HT-29 (cell line): ENCODE measurements at regions not wholly inside any gene's neighbourhood (a gene's known extent, or its start where the extent isn't known, plus 50 kb on each side); places are given as distances from the start of the nearest gene placed in this dataset.

Experiments used
- DNase-seq: peaks from one replicate; pipeline ENCODE4 v3.0.0-alpha.2; 2015; ENCODE audit warnings: low spot score

DNA sequence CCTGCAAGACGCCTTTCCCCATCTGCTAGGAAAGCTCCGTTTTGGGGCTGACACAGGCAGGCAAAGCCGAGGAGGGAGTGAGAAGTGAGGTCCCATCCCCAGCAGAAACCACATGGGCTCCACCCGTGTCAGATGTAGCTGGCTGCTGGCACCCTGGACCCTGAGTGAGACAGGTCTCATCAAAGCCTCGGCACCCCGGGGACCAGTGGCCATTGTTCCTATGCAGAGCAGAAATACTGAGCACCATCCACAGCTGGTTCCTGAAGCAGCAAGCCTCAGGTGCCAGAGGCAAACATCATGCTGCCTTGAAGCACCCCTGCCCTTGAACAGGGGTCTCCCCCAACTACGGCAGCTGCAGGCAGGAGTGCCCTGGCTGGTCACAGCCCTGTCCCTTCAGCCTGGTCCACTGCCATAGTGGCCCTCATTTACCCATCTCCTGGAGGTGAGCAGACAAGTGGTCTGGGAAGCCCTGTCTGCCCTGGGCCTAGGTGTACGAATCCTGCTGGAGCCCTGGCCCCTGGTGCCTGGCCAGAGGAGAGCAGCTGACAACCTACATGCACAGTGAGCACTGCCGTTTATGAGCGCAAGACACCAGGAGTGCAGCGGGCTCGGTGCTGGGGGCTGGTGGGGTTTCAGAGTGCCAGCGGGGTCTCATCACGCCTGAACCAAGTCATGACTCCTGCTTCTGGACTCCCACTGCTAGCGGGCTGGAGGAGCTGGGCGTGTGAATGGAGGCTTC lies 289.8 kb upstream of the RTL1 start:
- DNase-seq = no peak

DNA sequence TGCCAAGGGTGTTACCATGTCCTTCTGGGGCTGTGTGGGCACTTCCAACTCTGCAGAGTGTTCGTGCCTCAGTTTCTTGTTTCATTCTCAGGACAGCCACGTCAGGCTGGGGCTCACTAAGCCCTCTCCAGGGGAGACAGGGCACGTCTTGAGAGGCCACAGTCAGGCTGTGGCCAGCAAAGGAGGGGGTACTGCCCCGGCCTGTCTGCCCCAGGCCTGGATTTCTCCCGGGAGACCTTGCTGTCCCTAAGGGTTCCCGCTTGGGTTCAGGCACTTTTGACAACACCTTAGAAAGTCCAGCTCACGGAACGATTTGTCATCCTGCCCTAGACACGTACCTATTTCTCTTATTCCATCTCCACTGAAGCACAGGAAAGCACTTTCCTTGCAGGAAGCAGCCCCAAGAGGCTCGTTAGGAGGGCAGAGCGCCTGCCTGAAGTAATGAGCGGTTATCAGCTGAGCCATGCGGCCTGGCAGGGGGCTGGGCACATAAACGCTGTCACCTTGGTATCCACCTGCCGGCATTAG lies 290.4 kb upstream of the RTL1 start:
- DNase-seq = no peak

DNA sequence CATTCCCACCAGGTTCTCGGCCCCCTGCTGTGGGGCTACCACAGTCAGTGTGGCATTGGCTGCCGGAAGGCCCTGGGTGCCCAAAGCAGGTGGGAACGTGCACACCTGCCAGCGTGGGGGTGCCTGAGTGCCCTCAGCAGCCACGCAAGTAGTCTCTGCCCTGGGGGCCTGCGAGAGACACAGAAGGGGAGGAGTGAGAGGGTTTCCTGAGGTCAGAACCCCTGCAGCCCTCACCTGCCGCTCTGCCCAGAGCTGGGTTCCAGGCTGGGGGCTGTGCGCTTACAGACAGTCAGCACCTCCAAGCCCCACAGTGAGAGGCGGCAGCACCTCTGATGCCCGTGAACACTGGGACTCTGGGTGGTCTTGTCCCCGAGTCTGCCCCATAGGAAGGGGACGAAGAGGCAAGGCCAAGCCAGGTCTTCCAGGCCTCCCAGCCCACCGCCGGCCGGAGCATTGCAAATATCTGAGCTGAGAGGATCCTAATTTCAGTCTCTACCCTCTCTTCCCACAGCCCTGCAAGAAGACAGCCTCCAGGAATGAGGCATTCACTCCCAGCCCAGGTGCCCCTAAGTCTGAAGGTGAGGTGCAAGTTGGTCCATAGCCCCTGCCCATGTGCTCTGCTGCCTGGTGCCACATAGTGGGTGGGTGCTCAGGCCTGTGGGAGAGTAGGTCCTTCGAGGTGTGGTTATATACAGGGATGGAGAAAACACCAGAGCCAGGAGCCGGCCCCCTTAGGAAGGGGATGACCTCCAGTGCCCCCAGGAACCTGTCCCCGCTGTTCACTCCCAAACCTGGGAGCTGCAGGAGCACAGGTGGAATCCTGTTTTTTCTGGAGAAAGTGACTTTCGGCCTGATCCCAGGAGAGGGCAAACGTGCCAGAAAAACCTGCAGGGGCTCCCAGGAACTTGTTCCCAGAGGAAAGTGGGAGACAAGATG lies 291.1 kb upstream of the RTL1 start:
- no peak for DNase-seq

DNA sequence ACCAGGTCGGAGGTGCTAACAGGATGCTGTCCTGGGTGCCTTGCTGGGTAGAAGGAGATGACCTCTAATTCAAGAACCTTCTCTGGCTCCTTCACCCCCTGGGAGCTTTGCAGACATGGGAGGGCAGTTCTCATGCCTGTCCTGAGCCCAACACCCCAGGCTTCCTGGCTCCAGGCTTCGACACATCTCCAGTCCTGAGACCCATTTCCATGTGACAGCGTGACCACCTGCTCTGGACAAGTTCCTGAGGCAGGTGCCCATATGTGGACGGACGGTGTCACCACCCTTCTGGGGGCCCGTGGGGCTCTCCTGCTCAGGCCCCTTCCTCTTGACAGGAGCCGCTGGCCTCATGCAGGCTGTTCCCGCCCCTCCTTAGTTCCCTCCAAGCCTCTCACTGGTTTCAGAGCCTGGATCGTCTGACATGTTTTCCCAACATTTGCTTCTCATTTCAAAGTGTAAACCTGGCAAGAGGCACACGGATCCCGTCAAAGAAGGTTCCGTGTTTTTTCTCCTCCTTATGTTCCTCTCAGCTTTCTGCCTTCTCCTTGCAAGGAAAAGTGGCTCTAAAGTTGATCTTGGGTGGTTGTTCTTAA lies 291.9 kb upstream of the RTL1 start:
- DNase-seq = no peak

DNA sequence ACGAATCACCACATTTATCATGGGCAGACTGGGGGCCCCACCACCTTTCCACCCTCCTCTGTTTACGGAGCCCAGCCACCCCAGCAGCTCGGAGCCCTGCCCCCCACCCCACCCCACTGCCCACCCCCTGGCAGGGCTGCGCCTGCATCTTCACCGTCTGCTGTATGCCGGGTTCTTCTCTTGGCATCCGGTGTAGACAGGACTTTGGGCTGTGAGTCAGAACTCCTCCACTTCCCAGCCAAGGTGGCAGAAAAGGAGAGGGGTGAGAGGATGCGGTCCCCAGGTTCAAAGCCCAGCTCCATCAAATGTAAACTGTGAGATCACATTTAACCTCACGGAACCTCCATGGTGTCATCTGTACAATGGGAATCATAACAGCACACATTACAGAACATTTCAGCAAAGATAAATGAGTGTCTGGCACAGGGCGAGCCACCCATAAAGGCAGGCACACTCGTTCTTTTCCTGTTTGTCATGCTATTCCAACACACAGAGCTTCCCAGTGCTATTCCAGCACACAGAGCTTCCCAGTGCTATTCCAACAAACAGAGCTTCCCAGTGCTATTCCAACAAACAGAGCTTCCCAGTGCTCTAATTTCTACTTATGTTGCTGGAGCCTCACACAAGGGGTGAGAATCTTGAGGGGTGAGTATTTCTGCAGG lies 292.7 kb upstream of the RTL1 start:
- no peak for DNase-seq

DNA sequence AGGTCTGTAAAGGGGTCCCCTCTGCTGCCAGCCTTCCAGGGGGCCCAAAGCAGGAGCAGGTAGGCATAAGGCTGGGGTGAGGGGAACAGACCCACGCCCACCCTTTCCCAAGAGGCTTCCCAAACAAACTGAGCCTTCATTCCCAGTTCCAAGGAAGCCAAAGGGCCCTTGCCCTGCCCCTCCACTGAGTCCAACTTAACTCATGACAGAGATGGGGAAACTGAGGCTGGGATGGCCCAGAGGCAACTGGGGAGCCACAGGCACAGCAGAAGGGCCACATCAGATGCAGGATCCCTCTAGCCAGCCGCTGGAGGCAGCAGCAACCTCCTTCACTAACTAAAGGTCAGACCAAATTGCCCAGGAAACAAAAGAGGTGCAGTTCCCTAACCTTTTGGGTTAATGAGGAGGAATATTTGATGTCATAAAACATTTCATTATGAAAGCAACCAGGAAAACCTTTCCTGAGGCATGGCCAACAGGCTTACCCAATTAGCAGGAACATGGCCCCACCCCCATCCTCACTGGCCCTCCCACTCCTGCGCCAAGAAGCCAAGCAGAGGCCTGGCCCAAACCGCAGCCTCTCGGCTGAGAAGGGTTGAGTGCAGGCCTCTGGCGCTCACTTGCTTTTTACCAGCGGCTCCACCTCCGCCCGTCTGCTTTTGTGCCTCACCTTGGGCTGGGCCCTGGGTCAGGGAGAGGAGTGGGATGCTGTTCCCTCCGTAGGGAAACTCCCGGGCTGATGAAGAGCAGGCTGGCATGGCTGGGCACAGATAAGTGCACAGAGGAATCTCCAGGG lies 293.5 kb upstream of the RTL1 start:
- DNase-seq = no peak

DNA sequence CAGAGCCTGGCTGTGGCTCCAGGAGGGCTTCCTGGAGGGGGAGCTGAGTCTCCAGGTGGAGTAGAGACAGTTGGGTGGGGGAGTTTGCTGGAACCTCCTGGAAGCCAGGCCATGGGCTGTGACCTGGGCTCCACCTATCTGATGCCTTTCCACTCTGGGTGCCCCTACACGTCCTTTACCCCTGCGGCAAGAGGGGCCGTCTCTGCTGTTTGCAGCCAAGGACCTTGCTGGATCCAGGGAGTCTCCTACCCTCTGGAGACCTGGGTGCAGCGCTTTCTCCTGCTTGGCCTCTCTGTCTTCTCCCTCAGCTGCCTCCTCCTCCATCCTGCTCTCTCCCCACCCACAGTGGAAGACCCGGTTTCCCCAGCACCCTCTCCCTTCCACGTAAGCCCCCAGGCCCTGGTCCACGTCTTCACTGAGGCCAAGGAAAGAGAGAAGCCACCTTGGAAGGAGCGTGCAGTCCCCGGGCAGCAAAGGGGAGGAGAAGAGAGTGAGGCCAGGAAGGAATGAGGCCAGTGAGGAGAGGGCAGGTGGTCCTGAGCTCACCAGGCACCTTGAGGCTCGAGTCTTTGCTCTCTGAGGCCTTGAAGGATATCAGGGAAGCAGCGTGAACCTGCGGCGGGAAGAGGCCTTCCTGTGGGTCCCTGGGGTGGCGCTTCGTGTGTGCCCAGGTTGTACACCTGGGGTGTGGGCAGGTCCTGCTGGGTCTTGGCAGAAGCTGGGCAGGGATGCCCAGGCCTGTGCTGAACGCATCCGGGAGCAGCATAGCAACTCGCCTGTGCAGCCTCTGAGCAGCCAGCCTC lies 294.3 kb upstream of the RTL1 start:
- no peak for DNase-seq

DNA sequence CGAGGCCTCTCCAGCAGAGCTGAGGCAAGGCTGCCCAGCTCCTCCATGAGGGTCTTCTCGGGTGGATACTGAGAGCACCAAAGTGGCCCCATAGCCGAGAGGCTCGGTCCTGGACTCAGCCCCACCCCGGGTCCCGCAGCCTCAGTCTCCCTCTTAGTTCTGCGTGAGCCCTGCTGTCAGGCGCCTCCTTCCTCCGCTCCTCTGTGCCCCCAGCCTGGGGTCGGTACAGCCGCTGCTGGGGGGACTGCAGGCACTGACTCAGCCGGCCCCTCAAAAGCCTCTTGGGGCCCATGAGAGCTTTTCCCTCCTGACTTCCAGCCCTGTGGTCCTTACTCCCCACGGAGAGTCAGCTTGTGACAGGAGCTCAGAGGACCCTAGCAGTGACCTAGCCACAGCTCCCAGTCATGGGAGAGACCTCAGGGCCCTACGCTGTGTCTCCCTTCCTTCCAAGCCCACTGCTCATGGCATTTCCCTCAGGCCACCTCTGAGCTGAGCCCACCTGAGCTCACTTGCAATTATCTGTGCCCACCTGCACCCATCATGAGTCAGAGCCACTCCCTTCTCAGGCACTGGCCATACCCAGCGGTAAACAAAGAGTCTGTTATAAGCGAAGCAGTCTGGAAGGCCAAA lies 295.0 kb upstream of the RTL1 start:
- DNase-seq = no peak

DNA sequence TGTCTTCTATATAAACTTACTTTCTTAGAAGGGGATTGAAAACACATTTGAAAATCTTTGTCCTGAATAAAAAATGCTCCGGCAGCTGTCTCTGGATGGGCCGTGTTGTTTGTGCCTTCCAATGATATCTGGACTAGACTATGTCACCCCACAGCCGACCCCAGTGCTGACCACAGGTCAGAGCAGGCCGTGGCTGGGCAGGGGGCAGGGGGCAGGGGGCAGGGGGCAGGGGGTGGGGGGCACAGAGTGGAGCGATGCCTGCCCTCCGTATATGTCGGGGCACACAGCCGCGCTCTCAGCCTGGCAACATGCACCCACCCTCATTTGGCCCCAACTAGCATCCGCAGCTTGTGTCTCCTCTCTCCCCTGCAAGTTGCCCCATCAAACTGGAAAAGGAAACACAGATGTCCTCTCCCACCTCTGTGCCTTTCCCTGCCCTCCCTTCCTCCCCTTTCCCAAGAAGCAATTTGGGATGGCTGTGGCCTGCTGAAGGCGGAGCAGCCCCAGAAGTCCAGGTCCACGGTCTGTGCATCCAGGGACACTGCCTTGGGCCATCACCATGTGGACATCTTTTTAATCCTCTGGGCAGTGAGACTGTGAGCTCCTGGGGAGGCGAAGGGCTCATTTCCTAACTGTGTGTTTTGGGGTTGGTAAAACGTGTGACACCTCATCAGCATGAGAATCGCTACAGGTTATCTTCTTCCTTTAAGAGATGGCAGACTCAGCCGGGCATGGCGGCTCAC lies 295.7 kb upstream of the RTL1 start:
- no peak for DNase-seq

DNA sequence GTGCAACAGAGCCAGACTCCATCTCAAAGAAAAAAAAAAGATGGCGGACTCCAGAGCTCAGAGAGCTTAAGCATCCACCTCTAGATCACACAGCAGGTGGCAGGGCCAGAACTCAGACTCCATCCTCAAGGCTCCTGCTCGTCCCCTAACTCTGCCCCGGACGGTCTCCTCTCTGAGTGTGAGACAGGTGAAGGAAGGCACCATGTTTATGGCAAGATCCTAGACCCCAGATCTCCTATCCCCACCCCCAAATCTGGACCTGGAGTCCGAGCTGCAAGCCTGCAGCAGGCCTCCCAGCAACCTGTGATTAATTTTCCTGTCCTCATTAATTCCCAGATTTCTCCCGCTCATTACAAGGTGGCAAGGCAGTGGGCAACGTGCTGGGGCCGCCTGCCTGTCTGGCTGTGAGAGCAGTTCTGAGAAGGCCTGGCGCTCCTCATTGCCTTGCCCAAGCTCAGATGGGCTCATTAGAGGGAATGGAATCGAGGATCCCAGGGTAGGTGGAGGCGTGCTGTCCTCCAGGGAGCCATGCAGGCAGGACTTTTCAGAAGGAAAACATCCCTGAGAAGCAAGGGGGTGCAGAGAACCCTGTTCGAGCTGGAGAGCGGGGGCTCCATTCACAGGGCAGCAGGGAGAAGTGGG lies 296.6 kb upstream of the RTL1 start:
- DNase-seq = no peak

DNA sequence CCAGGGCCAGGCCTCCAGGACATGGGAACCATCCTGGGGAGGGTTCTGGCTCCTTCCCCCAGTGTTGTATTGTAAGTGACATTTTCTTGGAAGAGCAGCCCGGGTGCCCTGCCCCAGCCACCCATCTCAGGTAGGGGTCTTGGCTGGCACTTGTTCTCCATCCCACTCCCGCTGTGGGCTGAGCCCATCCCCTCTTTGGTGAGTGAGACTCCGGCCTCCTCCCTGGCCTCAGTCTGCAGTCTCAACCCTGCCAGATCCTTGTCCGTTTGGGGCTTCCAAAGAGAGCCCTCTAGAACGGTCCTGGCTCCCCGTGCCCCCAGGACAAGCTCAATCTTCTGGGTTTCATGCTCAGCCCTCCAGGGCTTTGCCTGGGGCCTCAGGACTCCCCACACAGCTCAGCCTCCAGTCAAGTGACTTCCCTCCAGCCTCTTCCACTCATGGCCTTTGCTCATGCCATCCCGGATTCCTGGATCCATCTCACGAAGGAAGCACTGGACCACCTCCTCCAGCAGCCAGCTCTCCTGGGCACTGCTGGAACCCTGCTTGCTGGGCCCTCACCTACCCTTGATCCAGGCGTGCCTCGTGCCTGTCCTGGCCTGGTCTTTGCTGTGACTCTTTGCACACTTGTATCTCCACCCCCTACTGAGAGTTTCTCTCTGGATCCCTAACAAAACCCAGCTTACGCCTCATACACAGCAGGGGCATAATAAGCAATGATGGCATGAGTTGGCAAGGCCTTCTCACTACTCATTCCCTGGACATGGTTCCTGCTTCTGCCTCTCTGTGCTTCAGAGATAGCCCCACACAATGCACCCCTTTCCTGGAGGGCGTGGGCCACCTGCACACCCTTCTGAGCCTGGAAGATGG lies 297.4 kb upstream of the RTL1 start:
- DNase-seq = no peak

DNA sequence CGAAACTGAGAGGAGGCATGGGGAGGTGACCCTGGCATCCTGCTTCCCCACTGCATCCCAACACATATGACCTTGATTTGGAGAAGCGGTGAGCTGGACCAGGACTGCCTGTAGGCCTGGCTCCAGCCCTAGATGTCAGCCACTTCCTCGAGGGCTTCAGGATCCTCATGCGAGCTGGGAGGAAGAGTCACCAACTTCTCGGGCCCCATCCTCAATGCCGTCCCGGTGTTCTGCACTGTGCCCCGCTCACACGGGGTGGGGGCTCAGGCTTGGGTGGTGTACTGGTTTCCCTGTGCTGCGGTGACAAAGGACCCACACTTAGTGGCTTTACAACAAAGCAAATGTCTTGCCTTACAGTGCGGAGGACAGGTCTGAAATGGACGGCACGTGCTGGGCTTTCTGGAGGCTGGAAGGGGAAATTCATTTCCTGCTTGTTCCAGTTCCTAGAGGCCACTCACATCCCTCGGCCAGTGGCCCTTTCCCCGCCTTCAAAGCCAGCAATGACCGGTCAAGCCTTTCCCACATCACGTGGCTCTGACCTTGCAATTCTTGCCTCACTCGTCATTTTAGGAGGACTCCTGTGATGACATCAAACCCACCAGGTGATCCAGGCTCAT lies 298.1 kb upstream of the RTL1 start:
- DNase-seq = no peak

DNA sequence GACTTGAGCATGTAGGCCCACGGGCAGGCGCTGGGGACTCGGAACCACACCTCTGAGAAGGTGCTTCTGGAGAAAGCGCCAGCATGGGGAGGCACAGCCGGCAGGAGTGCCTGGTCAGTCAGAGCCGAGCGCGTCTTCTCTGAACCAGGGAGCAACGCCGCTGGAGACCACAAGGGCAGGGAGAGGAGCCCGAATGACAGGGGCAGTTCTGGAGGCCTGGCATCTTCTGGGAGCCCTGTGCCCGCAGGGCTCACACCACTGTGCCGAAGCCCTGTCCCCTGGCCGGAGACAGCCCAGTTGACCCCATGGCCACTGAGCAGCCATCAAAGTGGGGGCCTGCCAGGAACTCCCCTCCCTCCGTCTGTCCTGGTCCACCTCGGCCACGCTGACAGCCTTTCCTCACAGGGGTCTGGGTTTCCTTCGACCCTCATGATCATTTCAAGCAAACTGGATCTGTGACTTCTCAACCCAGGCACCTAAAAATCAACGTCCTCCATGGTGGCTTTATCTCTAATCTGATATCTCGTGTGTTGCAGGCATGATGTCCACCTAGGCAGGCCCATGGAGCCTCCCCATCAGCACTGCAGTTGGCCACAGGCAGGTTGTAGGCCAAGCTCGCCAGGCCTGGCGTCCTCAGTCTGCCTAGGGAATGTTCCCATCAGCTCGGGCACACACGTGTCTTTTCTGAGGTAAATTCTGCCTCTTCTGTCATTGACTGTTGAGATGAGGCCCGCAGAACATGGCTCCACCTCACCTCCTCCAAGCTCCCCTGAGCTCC lies 299.3 kb upstream of the RTL1 start:
- no peak for DNase-seq

DNA sequence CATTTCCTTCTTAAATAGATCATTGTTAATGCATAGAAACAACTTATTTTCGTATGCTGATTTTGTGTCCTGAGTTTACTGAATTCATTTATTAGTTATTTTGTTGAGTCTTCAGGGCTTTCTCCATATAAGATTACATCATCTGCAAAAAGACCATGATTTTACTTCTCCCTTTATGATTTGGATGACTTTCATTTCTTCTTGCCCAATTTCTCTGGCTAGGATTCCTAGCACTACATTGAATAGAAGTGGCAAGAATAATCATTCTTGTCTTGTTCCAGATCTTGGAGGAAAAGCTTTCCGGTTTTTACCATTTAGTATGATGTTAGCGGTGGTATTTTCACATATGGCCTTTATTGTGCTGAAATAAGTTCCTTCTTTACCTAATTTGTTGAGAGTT lies 303.0 kb upstream of the RTL1 start:
- DNase-seq = no peak

DNA sequence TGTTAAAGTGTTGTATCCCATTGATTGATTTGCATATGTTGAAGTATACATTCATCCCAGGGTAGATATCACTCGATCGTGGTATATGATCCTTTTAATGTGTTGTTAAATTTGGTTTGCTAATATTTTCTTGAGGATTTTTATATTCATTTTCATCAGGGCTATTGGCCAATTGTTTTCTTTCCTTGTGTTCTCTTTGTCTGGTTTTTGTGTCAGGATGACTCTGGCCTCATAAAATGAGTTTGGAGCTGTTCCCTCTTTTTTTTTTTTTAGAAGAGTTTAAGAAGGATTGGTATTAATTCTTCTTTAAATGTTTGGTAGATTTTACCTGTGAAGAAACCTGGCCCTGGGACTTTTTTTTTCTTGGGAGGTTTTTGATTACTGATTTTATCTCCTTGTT lies 303.5 kb upstream of the RTL1 start:
- no peak for DNase-seq

DNA sequence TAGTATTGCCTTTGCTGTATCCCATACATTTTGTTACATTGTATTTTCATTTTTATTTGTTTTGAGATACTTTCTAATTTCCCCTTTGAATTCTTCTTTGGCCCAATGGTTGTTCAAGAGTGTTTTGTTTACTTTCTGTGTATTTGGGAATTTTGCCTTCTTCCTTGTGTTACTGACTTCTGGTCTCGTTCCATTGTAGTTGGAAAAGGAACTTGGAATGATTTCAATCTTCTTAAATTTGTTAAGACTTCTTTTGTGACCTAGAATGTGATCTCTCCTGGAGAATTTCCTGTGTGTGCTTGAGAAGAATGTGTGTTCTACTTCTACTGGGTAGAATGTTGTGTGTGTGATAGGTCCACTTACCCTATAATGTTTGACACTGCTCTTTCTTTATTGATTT lies 304.4 kb upstream of the RTL1 start:
- DNase-seq = no peak
